ENCODE measurements at regions not wholly inside any gene's neighbourhood (a gene's known extent, or its start where the extent isn't known, plus 50 kb on each side); places are given as distances from the start of the nearest gene placed in this dataset.

DNA sequence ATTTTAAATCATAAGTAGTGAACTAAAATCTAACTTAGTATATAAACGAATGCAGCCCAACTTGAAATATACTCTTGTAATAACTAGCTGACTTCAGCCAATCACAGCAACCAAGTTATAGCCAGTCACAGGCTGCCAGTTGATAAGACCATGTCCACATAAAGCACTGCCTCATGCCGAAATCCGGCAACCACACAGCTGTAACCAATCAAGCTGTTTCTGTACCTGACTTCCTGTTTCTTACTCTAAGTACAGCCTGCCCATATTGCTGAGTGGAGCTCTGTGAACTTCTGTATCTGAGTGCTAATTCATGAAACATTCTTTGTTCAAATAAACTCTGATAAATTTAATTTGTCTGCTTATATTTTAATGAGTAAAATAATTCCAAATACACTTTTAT, 805.3 kb upstream of the EPHA5 start:
- TF ChIP-seq, protein P1, sequence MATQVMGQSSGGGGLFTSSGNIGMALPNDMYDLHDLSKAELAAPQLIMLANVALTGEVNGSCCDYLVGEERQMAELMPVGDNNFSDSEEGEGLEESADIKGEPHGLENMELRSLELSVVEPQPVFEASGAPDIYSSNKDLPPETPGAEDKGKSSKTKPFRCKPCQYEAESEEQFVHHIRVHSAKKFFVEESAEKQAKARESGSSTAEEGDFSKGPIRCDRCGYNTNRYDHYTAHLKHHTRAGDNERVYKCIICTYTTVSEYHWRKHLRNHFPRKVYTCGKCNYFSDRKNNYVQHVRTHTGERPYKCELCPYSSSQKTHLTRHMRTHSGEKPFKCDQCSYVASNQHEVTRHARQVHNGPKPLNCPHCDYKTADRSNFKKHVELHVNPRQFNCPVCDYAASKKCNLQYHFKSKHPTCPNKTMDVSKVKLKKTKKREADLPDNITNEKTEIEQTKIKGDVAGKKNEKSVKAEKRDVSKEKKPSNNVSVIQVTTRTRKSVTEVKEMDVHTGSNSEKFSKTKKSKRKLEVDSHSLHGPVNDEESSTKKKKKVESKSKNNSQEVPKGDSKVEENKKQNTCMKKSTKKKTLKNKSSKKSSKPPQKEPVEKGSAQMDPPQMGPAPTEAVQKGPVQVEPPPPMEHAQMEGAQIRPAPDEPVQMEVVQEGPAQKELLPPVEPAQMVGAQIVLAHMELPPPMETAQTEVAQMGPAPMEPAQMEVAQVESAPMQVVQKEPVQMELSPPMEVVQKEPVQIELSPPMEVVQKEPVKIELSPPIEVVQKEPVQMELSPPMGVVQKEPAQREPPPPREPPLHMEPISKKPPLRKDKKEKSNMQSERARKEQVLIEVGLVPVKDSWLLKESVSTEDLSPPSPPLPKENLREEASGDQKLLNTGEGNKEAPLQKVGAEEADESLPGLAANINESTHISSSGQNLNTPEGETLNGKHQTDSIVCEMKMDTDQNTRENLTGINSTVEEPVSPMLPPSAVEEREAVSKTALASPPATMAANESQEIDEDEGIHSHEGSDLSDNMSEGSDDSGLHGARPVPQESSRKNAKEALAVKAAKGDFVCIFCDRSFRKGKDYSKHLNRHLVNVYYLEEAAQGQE (IDR thresholded peaks at IDR 0.05; ENCODE audit: low read depth), result no peak
- TF ChIP-seq EP300 (IDR thresholded peaks at IDR 0.05; ENCODE audit: borderline replicate concordance), result no peak
- TF ChIP-seq TAF1 (IDR thresholded peaks at IDR 0.05; ENCODE audit: low read depth), result no peak
- TF ChIP-seq ZBTB7A (IDR thresholded peaks at IDR 0.05; ENCODE audit: low read depth), result no peak
- TF ChIP-seq, protein P2, sequence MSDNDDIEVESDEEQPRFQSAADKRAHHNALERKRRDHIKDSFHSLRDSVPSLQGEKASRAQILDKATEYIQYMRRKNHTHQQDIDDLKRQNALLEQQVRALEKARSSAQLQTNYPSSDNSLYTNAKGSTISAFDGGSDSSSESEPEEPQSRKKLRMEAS (IDR thresholded peaks at IDR 0.05), result no peak
- TF ChIP-seq EGR1 (IDR thresholded peaks at IDR 0.05), result no peak
- no peak for TF ChIP-seq NFIC (IDR thresholded peaks at IDR 0.05)
- no peak for TF ChIP-seq CEBPB (IDR thresholded peaks at IDR 0.05)
- TF ChIP-seq CREB1 (IDR thresholded peaks at IDR 0.05; ENCODE audit: low read depth), result no peak
- no peak for TF ChIP-seq TEAD4 (IDR thresholded peaks at IDR 0.05)
- TF ChIP-seq TCF12 (IDR thresholded peaks at IDR 0.05; ENCODE audit: low read depth), result no peak
- TF ChIP-seq FOXM1 (IDR thresholded peaks at IDR 0.05; ENCODE audit: borderline replicate concordance, low read depth), result no peak
- no peak for TF ChIP-seq YY1 (IDR thresholded peaks at IDR 0.05; ENCODE audit: low read depth)
